Subcutaneous abdominal adipose tissue (tissue), 5 donors: ENCODE measurements at regions not wholly inside any gene's neighbourhood (a gene's known extent, or its start where the extent isn't known, plus 50 kb on each side); places are given as distances from the start of the nearest gene placed in this dataset.
"Not testable (repeated sequence)": the region's sequence is repeated elsewhere in the genome, so short reads cannot be mapped to it uniquely, and the experiment has no call there.

ENCODE experiments used
- H3K27ac ChIP-seq: one replicate; pipeline ENCODE4 v1.7.0; 2013; ENCODE audit warnings: low read depth, mild to moderate bottlenecking, inconsistent platforms, low read length, moderate library complexity
- H3K27me3 ChIP-seq, 5 donors: one replicate each; pipeline ENCODE4 v1.7.0; 2013; ENCODE audit warnings: low read length in 5 of 5, inconsistent platforms in 1 of 5; ENCODE audit not compliant: control insufficient read depth in 5 of 5, insufficient read depth in 4 of 5
- H3K36me3 ChIP-seq, 5 donors: one replicate each; pipeline ENCODE4 v1.7.0; 2013; ENCODE audit warnings: low read length in 5 of 5; ENCODE audit not compliant: control insufficient read depth in 5 of 5, insufficient read depth in 5 of 5
- H3K4me1 ChIP-seq, 5 donors: one replicate each; pipeline ENCODE4 v1.7.0; 2013; ENCODE audit warnings: low read length in 5 of 5, mild to moderate bottlenecking in 3 of 5, moderate library complexity in 1 of 5; ENCODE audit not compliant: control insufficient read depth in 5 of 5, insufficient read depth in 5 of 5
- H3K4me3 ChIP-seq, 5 donors: one replicate each; pipeline ENCODE4 v1.7.0; 2013; ENCODE audit warnings: low read length in 5 of 5, low read depth in 1 of 5
- H3K9ac ChIP-seq, 5 donors: one replicate each; pipeline ENCODE4 v1.7.0; 2013; ENCODE audit warnings: low read length in 5 of 5, mild to moderate bottlenecking in 4 of 5, moderate library complexity in 3 of 5
- H3K9me3 ChIP-seq, 5 donors: one replicate each; pipeline ENCODE4 v1.7.0; 2013; ENCODE audit warnings: low read length in 5 of 5; ENCODE audit not compliant: control insufficient read depth in 5 of 5
- donor health status: healthy.
- donor health status: healthy.
- donor health status: healthy.
- donor health status: healthy.
- donor health status: healthy.

DNA sequence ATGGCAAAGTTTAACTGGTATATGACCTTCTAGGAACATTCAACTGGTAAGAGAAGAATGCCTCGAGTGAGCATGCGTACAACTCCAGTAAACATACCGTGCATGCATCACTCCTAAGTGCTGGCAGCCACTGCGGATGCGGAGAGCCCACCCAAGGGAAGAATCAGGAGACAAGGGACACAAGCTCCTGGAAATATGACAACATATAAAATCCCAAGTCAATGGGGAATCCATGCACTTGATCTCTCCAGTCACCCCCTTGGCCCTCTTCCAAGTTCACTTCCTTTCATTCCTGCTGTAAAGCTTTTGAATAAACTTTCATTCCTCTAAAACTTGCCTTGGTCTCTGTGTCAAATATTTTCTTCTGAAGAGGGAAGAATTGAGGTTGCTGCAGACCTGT, 168.7 kb upstream of the TMCC3 start:
- H3K4me1 ChIP-seq: peaks cover 0 to 3% (median 0%) of the 10 kb centered on the region in 5 donors
- H3K4me3 ChIP-seq: no peak overlapping the region
- H3K9ac ChIP-seq: no peak overlapping the region
- no peaks in the 10 kb centered on the region for H3K27me3 ChIP-seq
- no peak overlapping the region for H3K27ac ChIP-seq
- no peaks in the 10 kb centered on the region for H3K36me3 ChIP-seq
- peaks cover 0 to 6% (median under 1%) of the 10 kb centered on the region in 5 donors for H3K9me3 ChIP-seq

DNA sequence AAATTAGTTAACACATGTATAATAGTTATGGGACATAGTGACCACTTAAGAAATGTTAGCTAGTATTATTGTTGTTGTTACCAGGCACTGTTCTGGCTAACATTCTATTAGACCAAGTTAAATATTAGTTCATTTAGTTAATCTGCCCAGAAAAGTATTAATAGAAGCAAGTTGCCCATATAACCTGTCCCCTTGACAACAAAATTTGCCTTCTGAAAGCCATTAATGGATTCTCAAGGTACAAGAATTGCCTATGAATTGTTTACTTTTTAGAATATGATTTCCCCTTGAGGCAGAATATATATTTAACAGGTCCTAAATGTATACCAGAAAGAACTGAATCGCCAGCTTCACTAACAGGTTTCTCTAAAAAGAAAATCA, 167.3 kb upstream of the TMCC3 start:
- H3K4me1 ChIP-seq: peaks cover 0 to 3% (median 0%) of the 10 kb centered on the region in 5 donors
- H3K36me3 ChIP-seq: no peaks in the 10 kb centered on the region
- no peaks in the 10 kb centered on the region for H3K27me3 ChIP-seq
- H3K27ac ChIP-seq: no peak overlapping the region
- H3K4me3 ChIP-seq: no peak overlapping the region
- no peak overlapping the region for H3K9ac ChIP-seq
- H3K9me3 ChIP-seq: peaks cover 4 to 17% (median 11%) of the 10 kb centered on the region in 5 donors

DNA sequence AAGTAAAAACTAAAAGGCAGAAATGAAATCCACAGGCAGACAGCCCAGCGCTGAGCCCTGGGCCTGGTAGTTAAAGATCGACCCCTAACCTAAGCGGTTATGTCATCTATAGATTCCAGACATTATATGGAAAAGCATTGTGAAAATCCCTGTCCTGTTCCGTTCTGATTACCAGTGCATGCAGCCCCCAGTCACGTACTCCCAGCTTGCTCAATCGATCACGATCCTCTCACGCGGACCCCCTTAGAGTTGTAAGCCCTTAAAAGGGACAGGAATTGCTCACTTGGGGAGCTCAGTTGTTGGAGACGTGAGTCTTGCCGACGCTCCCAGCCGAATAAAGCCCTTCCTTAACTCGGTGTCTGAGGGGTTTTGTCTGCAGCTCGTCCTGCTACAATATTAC, 166.8 kb upstream of the TMCC3 start:
- H3K4me1 ChIP-seq, H3K27me3 ChIP-seq, H3K9ac ChIP-seq, H3K4me3 ChIP-seq, H3K27ac ChIP-seq, H3K36me3 ChIP-seq: not testable (repeated sequence)
- peaks cover 5 to 21% (median 13%) of the 10 kb centered on the region in 5 donors for H3K9me3 ChIP-seq

DNA sequence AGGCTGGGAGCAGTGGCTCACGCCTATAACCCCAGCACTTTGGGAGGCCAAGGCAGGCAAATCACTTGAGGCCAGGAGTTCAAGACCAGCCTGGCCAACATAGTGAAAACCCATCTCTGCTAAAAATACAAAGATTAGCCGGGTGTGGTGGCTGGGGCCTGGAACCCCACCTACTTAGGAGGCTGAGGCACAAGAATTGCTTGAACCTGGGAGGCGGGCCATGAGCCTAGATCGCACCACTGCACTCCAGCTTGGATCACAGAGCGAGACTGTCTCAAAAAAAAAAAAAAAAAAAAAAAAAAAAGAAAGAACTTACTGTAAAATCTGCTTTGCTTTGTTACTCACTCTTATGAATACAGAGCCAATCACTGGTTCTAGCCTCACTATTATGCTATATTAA, 166.4 kb upstream of the TMCC3 start:
- peaks cover 10 to 26% (median 18%) of the 10 kb centered on the region in 5 donors for H3K9me3 ChIP-seq
- H3K27me3 ChIP-seq, H3K27ac ChIP-seq, H3K4me1 ChIP-seq, H3K9ac ChIP-seq, H3K4me3 ChIP-seq, H3K36me3 ChIP-seq: not testable (repeated sequence)

DNA sequence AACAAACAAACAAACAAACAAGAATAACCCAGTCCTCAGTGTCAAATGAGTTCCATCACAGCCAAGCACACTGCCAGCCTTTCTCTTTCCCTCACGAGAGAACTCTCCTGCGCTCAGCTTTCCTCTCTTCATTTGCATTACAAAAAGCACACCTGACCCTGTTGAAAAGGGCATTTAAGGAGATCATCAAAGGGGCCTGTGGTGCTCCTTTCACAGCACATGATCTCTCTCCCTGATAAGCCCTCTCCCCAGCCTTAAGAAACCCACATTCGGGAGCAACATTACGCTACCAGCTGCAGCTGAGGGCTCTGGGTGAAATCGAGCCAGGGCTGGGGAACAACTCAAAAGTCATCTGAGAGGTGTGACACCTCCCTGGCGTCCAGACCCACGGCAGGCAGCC, 165.6 kb upstream of the TMCC3 start:
- Histone ChIP-seq H3K27ac (no peak overlapping the region), H3K4me1 (peaks cover 0 to 3% (median 0%) of the 10 kb centered on the region in 5 donors), H3K9ac (no peak overlapping the region), H3K36me3 (no peaks in the 10 kb centered on the region), H3K27me3 (no peaks in the 10 kb centered on the region), H3K9me3 (peaks cover 11 to 33% (median 22%) of the 10 kb centered on the region in 5 donors), H3K4me3 (no peak overlapping the region)

DNA sequence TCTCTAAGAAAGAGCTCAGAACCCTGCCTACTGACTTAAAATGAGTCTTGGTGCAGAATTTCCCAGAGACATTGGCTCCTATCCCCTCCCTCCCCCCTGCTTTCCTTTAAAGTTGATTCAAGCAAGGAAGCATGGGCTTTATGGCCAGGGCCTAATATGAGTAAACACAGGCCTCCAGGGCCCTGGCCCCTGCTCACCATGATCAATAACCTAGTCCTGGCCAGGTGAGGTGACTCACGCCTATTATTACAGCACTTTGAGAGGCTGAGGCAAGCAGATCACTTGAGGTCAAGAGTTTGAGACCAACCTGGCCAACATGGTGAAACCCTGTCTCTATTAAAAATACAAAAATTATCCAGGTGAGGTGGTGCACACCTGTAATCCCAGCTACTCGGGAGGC, 165.1 kb upstream of the TMCC3 start:
- Histone ChIP-seq H3K27me3 (no peaks in the 10 kb centered on the region), H3K4me3 (no peak overlapping the region), H3K27ac (no peak overlapping the region)

DNA sequence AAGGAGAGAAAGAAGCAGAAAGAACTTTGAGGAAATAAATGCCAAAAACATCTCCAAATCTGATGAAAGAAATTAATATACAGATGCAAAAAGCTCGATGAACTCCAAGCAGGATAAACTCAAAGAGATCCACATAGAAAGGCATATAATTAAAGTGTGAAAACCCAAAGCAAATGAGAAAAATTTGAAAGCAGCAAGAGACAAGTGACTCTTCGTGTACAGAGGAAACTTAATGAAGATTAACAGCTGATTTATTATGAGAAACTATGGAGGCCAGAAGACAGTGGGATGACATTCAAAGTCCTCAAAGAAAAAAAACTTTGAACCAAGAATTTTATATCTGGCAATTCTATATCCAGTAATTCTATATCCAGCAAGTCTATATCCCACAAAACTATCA, 163.0 kb upstream of the TMCC3 start:
- no peak overlapping the region for H3K9ac ChIP-seq
- H3K27me3 ChIP-seq: no peaks in the 10 kb centered on the region
- H3K4me3 ChIP-seq: no peak overlapping the region
- no peak overlapping the region for H3K27ac ChIP-seq
- no peaks in the 10 kb centered on the region for H3K36me3 ChIP-seq
- peaks cover 11 to 35% (median 22%) of the 10 kb centered on the region in 5 donors for H3K9me3 ChIP-seq
- H3K4me1 ChIP-seq: peaks cover 0 to 3% (median 0%) of the 10 kb centered on the region in 5 donors

More for the DNA sequence above, 165.1 kb upstream of the TMCC3 start:
- Histone ChIP-seq H3K36me3 (no peaks in the 10 kb centered on the region), H3K4me1 (peaks cover 0 to 3% (median 0%) of the 10 kb centered on the region in 5 donors), H3K9me3 (peaks cover 11 to 35% (median 22%) of the 10 kb centered on the region in 5 donors), H3K9ac (no peak overlapping the region)

DNA sequence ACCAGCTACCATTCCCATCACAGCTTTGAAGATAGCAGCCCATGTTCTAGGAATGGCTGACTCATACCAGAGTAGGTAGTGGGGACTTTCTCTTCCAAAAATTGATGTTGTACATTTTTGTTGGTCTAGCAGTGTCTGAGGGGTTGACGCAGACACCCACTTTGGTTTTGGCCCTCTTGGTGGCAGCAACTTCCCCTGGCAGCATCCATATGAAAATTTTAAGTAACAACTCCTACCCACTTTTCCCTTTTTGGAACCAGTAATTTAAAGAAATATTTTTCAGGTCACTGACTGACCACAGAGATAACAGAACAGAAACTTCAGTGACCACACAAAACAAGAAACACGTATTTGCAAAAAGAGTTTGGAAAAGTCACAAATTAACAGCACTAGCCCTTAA, 162.0 kb upstream of the TMCC3 start:
- Histone ChIP-seq H3K9me3 (peaks cover 11 to 35% (median 22%) of the 10 kb centered on the region in 5 donors), H3K9ac (no peak overlapping the region), H3K27ac (no peak overlapping the region), H3K4me3 (no peak overlapping the region), H3K27me3 (no peaks in the 10 kb centered on the region), H3K36me3 (no peaks in the 10 kb centered on the region), H3K4me1 (no peaks in the 10 kb centered on the region)

DNA sequence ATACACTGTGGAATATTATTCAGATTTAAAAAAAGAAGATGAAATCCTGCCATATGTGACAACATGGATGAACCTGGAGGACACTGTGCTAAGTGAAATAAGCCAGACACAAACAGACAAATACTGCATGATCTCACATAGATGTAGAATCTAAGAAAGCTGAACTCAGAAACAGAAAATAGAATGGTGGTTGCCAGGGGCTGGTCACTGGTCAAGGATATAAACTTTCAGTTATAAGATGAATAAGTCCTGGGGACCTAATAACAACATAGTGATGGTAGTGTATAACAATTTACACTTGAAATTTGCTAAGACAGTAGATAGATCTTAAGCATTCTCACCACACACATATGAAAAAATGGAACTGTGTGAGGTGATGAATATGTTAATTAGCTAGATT, 161.3 kb upstream of the TMCC3 start:
- peaks cover 11 to 35% (median 22%) of the 10 kb centered on the region in 5 donors for H3K9me3 ChIP-seq
- H3K4me3 ChIP-seq: no peak overlapping the region
- no peaks in the 10 kb centered on the region for H3K27me3 ChIP-seq
- no peak overlapping the region for H3K9ac ChIP-seq
- H3K4me1 ChIP-seq: no peaks in the 10 kb centered on the region
- no peak overlapping the region for H3K27ac ChIP-seq
- H3K36me3 ChIP-seq: no peaks in the 10 kb centered on the region

DNA sequence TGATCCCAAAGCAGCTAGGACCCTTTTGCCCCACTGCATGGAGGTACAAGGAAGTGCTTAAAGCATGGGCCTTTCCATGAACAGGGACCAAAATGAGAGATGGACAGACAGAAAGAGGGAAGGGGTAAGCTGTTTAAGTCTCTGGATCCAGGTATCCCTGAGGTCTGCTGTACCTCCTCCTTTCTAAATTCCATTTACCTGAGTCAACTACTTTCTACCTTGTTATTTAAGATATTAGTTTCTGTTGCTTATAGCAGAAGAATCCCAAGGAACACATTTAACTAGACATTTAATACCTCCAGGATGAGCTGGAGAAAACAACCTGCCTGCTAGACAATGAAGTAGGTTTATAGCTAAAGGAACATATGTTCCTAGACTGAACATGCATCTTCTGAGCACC, 157.6 kb upstream of the TMCC3 start:
- Histone ChIP-seq H3K4me1 (no peaks in the 10 kb centered on the region), H3K4me3 (no peak overlapping the region), H3K36me3 (no peaks in the 10 kb centered on the region), H3K9me3 (peaks cover 7 to 19% (median 13%) of the 10 kb centered on the region in 5 donors), H3K9ac (no peak overlapping the region), H3K27ac (no peak overlapping the region), H3K27me3 (no peaks in the 10 kb centered on the region)

DNA sequence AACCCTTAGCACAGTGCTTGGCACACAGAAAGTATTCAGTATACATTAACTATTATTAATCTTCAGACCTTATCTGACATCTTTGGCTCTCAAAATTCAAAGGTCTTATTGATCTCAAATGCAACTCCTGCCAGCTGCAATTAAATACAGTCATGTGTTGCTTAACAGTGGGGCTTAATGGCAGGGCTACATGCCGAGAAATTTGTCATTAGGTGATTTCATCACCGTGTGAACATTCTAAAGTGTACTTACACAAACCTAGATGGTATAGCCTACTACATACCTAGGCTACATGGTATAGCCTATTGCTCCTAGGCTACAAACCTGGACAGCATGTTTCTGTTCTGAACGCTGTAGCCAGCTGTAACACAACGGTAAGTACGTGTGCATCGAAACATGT, 156.3 kb upstream of the TMCC3 start:
- Histone ChIP-seq H3K9me3 (peaks cover 0 to 8% (median 4%) of the 10 kb centered on the region in 5 donors), H3K9ac (no peak overlapping the region), H3K4me1 (no peaks in the 10 kb centered on the region), H3K36me3 (no peaks in the 10 kb centered on the region), H3K4me3 (no peak overlapping the region), H3K27me3 (no peaks in the 10 kb centered on the region), H3K27ac (no peak overlapping the region)
